KMS-11 (cell line): ENCODE measurements at regions not wholly inside any gene's neighbourhood (a gene's known extent, or its start where the extent isn't known, plus 50 kb on each side); places are given as distances from the start of the nearest gene placed in this dataset.

Experiments
- H2AFZ ChIP-seq: fragments of 200-600 bp; sonication (generic); 2 replicates; pipeline ENCODE4 v1.6.1; 2016; ENCODE audit warnings: antibody characterized with exemption, mixed run types, low read depth
- H3K27ac ChIP-seq: fragments of 200-600 bp; sonication (generic); 2 replicates; pipeline ENCODE4 v1.6.1; 2016; ENCODE audit warnings: mild to moderate bottlenecking, mixed run types
- H3K27me3 ChIP-seq: fragments of 200-600 bp; sonication (generic); 2 replicates; pipeline ENCODE4 v1.6.1; 2017; ENCODE audit warnings: mild to moderate bottlenecking, low read depth, mixed run types, moderate library complexity; ENCODE audit not compliant: insufficient read depth
- H3K36me3 ChIP-seq: fragments of 200-600 bp; sonication (generic); 2 replicates; pipeline ENCODE4 v1.6.1; 2017; ENCODE audit warnings: mild to moderate bottlenecking, mixed run types; ENCODE audit not compliant: insufficient read depth
- H3K4me1 ChIP-seq: fragments of 200-600 bp; sonication (generic); 2 replicates; pipeline ENCODE4 v1.6.1; 2016; ENCODE audit warnings: mild to moderate bottlenecking, low read depth, mixed run types; ENCODE audit not compliant: poor library complexity, severe bottlenecking
- H3K4me2 ChIP-seq: fragments of 200-600 bp; sonication (generic); 2 replicates; pipeline ENCODE4 v1.7.0; 2016; ENCODE audit warnings: mild to moderate bottlenecking, mixed run types
- H3K4me3 ChIP-seq: fragments of 200-600 bp; sonication (generic); IDR thresholded peaks from 2 replicates; pipeline ENCODE4 v1.6.1; 2017; ENCODE audit warnings: low read depth, low read length, mixed read lengths; ENCODE audit not compliant: insufficient read depth
- H3K79me2 ChIP-seq: fragments of 200-600 bp; sonication (generic); 2 replicates; pipeline ENCODE4 v1.6.1; 2016; ENCODE audit warnings: low read depth, mixed run types; ENCODE audit not compliant: insufficient read depth
- H3K9ac ChIP-seq: fragments of 200-600 bp; sonication (generic); 2 replicates; pipeline ENCODE4 v1.6.1; 2016; ENCODE audit warnings: mild to moderate bottlenecking, mixed run types
- H4K20me1 ChIP-seq: fragments of 200-600 bp; sonication (generic); 2 replicates; pipeline ENCODE4 v1.6.1; 2016; ENCODE audit warnings: mild to moderate bottlenecking, mixed run types; ENCODE audit not compliant: insufficient read depth
- CTCF ChIP-seq: fragments of 200-600 bp; sonication (generic); conservative IDR thresholded peaks from 2 replicates; pipeline ENCODE4 v1.6.1; 2017; ENCODE audit warnings: low read depth, mild to moderate bottlenecking, antibody characterized with exemption, low read length, moderate library complexity, mixed read lengths

GRCh38 chr4:92047209-92047875 is 256.4 kb upstream of the GRID2 start:
- Histone ChIP-seq H3K27me3 (no peaks in the 10 kb centered on the region), H2AFZ (no peak overlapping the region), H4K20me1 (no peaks in the 10 kb centered on the region), H3K79me2 (no peaks in the 10 kb centered on the region), H3K27ac (no peak overlapping the region), H3K4me2 (no peak overlapping the region), H3K4me3 (no peak overlapping the region), H3K9ac (no peak overlapping the region), H3K4me1 (no peaks in the 10 kb centered on the region), H3K36me3 (no peaks in the 10 kb centered on the region)
- TF ChIP-seq CTCF, result no peak

- Histone ChIP-seq H3K36me3 (no peaks in the 10 kb centered on the region), H3K4me1 (no peaks in the 10 kb centered on the region), H2AFZ (no peak overlapping the region), H3K4me2 (no peak overlapping the region), H3K27ac (no peak overlapping the region), H3K27me3 (no peaks in the 10 kb centered on the region), H4K20me1 (no peaks in the 10 kb centered on the region), H3K4me3 (no peak overlapping the region), H3K9ac (no peak overlapping the region), H3K79me2 (no peaks in the 10 kb centered on the region)
- no peak for TF ChIP-seq CTCF
These were observed 252.9 kb upstream of the GRID2 start for GRCh38 chr4:92050875-92051274.

GRCh38 chr4:92059615-92060014 is 244.2 kb upstream of the GRID2 start:
- no peaks in the 10 kb centered on the region for H4K20me1 ChIP-seq
- no peak overlapping the region for H3K4me2 ChIP-seq
- H2AFZ ChIP-seq, result no peak overlapping the region
- no peaks in the 10 kb centered on the region for H3K79me2 ChIP-seq
- H3K27me3 ChIP-seq, result no peaks in the 10 kb centered on the region
- H3K4me3 ChIP-seq, result no peak overlapping the region
- no peaks in the 10 kb centered on the region for H3K4me1 ChIP-seq
- H3K36me3 ChIP-seq, result no peaks in the 10 kb centered on the region
- no peak overlapping the region for H3K27ac ChIP-seq
- TF ChIP-seq CTCF, result no peak
- H3K9ac ChIP-seq, result no peak overlapping the region

DNA sequence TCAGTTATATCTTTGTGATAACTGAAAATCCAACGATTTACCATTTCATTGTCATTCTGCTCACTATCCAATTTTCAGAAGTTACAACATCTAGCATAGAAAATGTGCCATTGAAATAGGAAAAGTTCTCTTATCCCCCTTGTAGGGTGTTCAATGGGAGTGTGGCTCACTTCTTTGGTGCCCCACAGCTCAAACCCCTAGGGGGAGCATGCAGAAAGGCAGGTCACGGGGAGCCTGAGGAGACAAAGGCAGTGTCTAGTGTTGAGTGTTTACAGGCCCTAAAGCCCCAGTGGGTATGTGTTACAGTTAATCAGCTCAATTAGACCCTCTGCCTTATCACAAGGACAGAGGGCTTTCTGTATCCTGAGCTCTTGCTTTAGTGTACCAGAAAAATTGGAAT is 243.4 kb upstream of the GRID2 start:
- H3K27me3 ChIP-seq, result no peaks in the 10 kb centered on the region
- H3K36me3 ChIP-seq, result no peaks in the 10 kb centered on the region
- no peak overlapping the region for H2AFZ ChIP-seq
- no peak for TF ChIP-seq CTCF
- no peak overlapping the region for H3K4me2 ChIP-seq
- H3K4me3 ChIP-seq, result no peak overlapping the region
- H4K20me1 ChIP-seq, result no peaks in the 10 kb centered on the region; the same call in 1 of the 2 replicates
- H3K4me1 ChIP-seq, result no peaks in the 10 kb centered on the region
- H3K27ac ChIP-seq, result no peak overlapping the region
- no peak overlapping the region for H3K9ac ChIP-seq
- H3K79me2 ChIP-seq, result no peaks in the 10 kb centered on the region
